H1 (cell line): ENCODE measurements at regions not wholly inside any gene's neighbourhood (a gene's known extent, or its start where the extent isn't known, plus 50 kb on each side); places are given as distances from the start of the nearest gene placed in this dataset.

Source experiments
- CTCF ChIA-PET: fragments of 300-600 bp; sonication (Branson Sonifier 250); formaldehyde crosslinking; loops from one replicate; lab custom pipeline; 2021; ENCODE audit not compliant: partially characterized antibody; lab: Charles Lee
- POLR2A ChIA-PET: fragments of 300-600 bp; sonication (Branson Sonifier 250); formaldehyde crosslinking; loops from one replicate; lab custom pipeline; 2021; ENCODE audit warnings: inconsistent platforms; ENCODE audit not compliant: partially characterized antibody; lab: Charles Lee
- DNase-seq, 2 experiments: peaks; one replicate each; pipeline versions ENCODE4 v3.0.0 to v3.0.0-alpha.2; 2010 to 2022; ENCODE audit warnings: low spot score in 2 of 2, low read depth in 1 of 2, mixed read lengths in 1 of 2
- FAIRE-seq: peaks from 2 replicates; lab custom pipeline; 2011; peaks lifted over from hg19 to GRCh38; lab: Jason Lieb, UNC
- H2AFZ ChIP-seq: 2 replicates; pipeline ENCODE4 v1.8.1; 2012; ENCODE audit warnings: low read length, inconsistent platforms
- H2AK5ac ChIP-seq: 2 replicates; pipeline ENCODE4 v1.6.1; 2013; ENCODE audit warnings: low read depth, low read length
- H2BK120ac ChIP-seq: replicated peaks from 2 replicates; pipeline ENCODE3; 2013; ENCODE audit warnings: low read depth, low read length, inconsistent platforms
- H2BK12ac ChIP-seq: 2 replicates; pipeline ENCODE4 v1.6.1; 2013; ENCODE audit warnings: low read depth, low read length
- H2BK15ac ChIP-seq: 2 replicates; pipeline ENCODE4 v1.6.1; 2013; ENCODE audit warnings: low read length
- H2BK20ac ChIP-seq: 2 replicates; pipeline ENCODE4 v1.6.1; 2013; ENCODE audit warnings: low read length
- H2BK5ac ChIP-seq: 2 replicates; pipeline ENCODE4 v1.6.1; 2013; ENCODE audit warnings: low read depth, low read length
- H3K14ac ChIP-seq: 2 replicates; pipeline ENCODE4 v1.6.1; 2013; ENCODE audit warnings: inconsistent platforms; ENCODE audit not compliant: insufficient read length
- H3K18ac ChIP-seq: 2 replicates; pipeline ENCODE4 v1.6.1; 2013; ENCODE audit warnings: low read length; ENCODE audit errors: extremely low read depth
- H3K23ac ChIP-seq: 2 replicates; pipeline ENCODE4 v1.6.1; 2013; ENCODE audit warnings: inconsistent platforms; ENCODE audit not compliant: insufficient read length
- H3K23me2 ChIP-seq: 2 replicates; pipeline ENCODE4 v1.6.1; 2013; ENCODE audit warnings: low read depth, low read length
- H3K27ac ChIP-seq: 2 replicates; pipeline ENCODE4 v1.6.1; 2011; ENCODE audit warnings: low read depth, low read length, inconsistent platforms
- H3K27me3 ChIP-seq, 4 experiments: replicated peaks in 1 of 4; 1 replicate in 1 of 4; 2 replicates in 3 of 4; pipeline versions ENCODE4 v1.6.1 to v1.8.1; 2011 to 2013; ENCODE audit warnings: low read length in 3 of 4, mild to moderate bottlenecking in 3 of 4, inconsistent platforms in 2 of 4, mixed read lengths in 2 of 4, moderate library complexity in 1 of 4; ENCODE audit not compliant: control insufficient read depth in 3 of 4, insufficient read depth in 3 of 4; ENCODE audit errors: extremely low read depth in 1 of 4
- H3K36me3 ChIP-seq, 4 experiments: 2 replicates each; pipeline versions ENCODE4 v1.6.1 to v1.8.1; 2011 to 2013; ENCODE audit warnings: mild to moderate bottlenecking in 4 of 4, low read length in 3 of 4, moderate library complexity in 2 of 4, control low read depth in 1 of 4, inconsistent platforms in 1 of 4; ENCODE audit not compliant: insufficient read depth in 4 of 4, control insufficient read depth in 2 of 4
- H3K4ac ChIP-seq: replicated peaks from 2 replicates; pipeline ENCODE3; 2013; ENCODE audit warnings: low read length, low read depth, mixed read lengths, inconsistent platforms; ENCODE audit not compliant: insufficient read length
- H3K4me1 ChIP-seq, 4 experiments: replicated peaks in 1 of 4; 1 replicate in 1 of 4; 2 replicates in 3 of 4; pipeline versions ENCODE4 v1.6.1 to v1.8.1; 2011 to 2013; ENCODE audit warnings: low read length in 3 of 4, inconsistent platforms in 2 of 4, mixed read lengths in 1 of 4; ENCODE audit not compliant: insufficient read depth in 4 of 4, control insufficient read depth in 3 of 4
- H3K4me2 ChIP-seq, 2 experiments: 2 replicates each; pipeline versions ENCODE4 v1.6.1 to v1.8.1; 2011 to 2013; ENCODE audit warnings: low read depth in 2 of 2, low read length in 2 of 2, control low read depth in 1 of 2, inconsistent platforms in 1 of 2, mild to moderate bottlenecking in 1 of 2; ENCODE audit not compliant: insufficient read depth in 1 of 2
- H3K4me3 ChIP-seq, 4 experiments: fragments of 200-600, 300-600 bp in 1 of 4; sonication (generic), shearing (Covaris generic), sonication (Bioruptor Twin) in 1 of 4; 2 replicates each; pipeline versions ENCODE4 v1.5.1 to v1.8.1; 2011 to 2016; ENCODE audit warnings: low read length in 4 of 4, low read depth in 3 of 4, control low read depth in 2 of 4, inconsistent platforms in 2 of 4, mild to moderate bottlenecking in 2 of 4, mixed read lengths in 1 of 4, moderate library complexity in 1 of 4; ENCODE audit not compliant: insufficient read depth in 2 of 4; ENCODE audit errors: extremely low read depth in 1 of 4
- H3K56ac ChIP-seq: replicated peaks from 2 replicates; pipeline ENCODE3; 2013; ENCODE audit warnings: low read depth, mild to moderate bottlenecking, mixed read lengths, low read length, inconsistent platforms; ENCODE audit not compliant: insufficient read length
- H3K79me1 ChIP-seq: 2 replicates; pipeline ENCODE4 v1.6.1; 2013; ENCODE audit warnings: low read depth, low read length, control low read depth
- H3K79me2 ChIP-seq, 2 experiments: 2 replicates each; pipeline versions ENCODE4 v1.6.1 to v1.8.1; 2012 to 2013; ENCODE audit warnings: low read length in 2 of 2, mild to moderate bottlenecking in 2 of 2, inconsistent platforms in 1 of 2; ENCODE audit not compliant: insufficient read depth in 2 of 2, control insufficient read depth in 1 of 2
- H3K9ac ChIP-seq, 4 experiments: replicated peaks in 1 of 4; 1 replicate in 1 of 4; 2 replicates in 3 of 4; pipeline versions ENCODE4 v1.6.1 to v1.8.1; 2011 to 2013; ENCODE audit warnings: low read depth in 3 of 4, low read length in 3 of 4, control low read depth in 2 of 4, mild to moderate bottlenecking in 2 of 4, moderate library complexity in 2 of 4, inconsistent platforms in 1 of 4; ENCODE audit errors: extremely low read depth in 1 of 4
- H3K9me3 ChIP-seq, 2 experiments: 2 replicates each; pipeline versions ENCODE4 v1.6.1 to v1.8.1; 2012 to 2013; ENCODE audit warnings: mild to moderate bottlenecking in 2 of 2, moderate library complexity in 2 of 2, control low read depth in 1 of 2, inconsistent platforms in 1 of 2, low read depth in 1 of 2, low read length in 1 of 2, mixed read lengths in 1 of 2; ENCODE audit not compliant: insufficient read depth in 2 of 2
- H4K20me1 ChIP-seq, 2 experiments: replicated peaks in 1 of 2; 2 replicates each; pipeline versions ENCODE3 to v1.8.1; 2011 to 2013; ENCODE audit warnings: inconsistent platforms in 2 of 2, low read length in 2 of 2, mild to moderate bottlenecking in 1 of 2; ENCODE audit not compliant: insufficient read depth in 2 of 2, control insufficient read depth in 1 of 2
- H4K5ac ChIP-seq: 2 replicates; pipeline ENCODE4 v1.6.1; 2013; ENCODE audit warnings: low read length, low read depth, mixed read lengths, inconsistent platforms; ENCODE audit not compliant: insufficient read length
- H4K8ac ChIP-seq: 2 replicates; pipeline ENCODE4 v1.8.0; 2013; ENCODE audit warnings: mild to moderate bottlenecking, moderate library complexity, low read length, inconsistent platforms; ENCODE audit not compliant: insufficient read depth; ENCODE audit errors: extremely low read depth
- H4K91ac ChIP-seq: replicated peaks from 2 replicates; pipeline ENCODE3; 2013; ENCODE audit warnings: low read length, mixed read lengths, inconsistent platforms; ENCODE audit not compliant: insufficient read length
- CBX8 ChIP-seq: fragments of 300-800, 300-1000 bp; sonication (generic); IDR thresholded peaks from 2 replicates; pipeline ENCODE4 v1.7.1; 2016; ENCODE audit warnings: low read depth, low read length, borderline replicate concordance
- WGBS, 2 experiments: shearing (Covaris generic) in 1 of 2; methylation state at CpG; one replicate each; pipeline versions ENCODE4 v1.1.6 to v1.1.7; 2013 to 2015; ENCODE audit warnings: low lambda C conversion rate in 2 of 2, mixed read lengths in 2 of 2, inconsistent platforms in 1 of 2, low coverage in 1 of 2, missing lambda C conversion rate in 1 of 2; ENCODE audit not compliant: insufficient replicate concordance in 2 of 2, insufficient coverage in 1 of 2, insufficient read length in 1 of 2; ENCODE audit errors: extremely low coverage in 1 of 2, missing lambda C conversion rate in 1 of 2; 5-methylcytosine and 5-hydroxymethylcytosine counted together

- ChIA-PET CTCF (no interaction called here), POLR2A (no interaction called here)
- no peak overlapping the region for H3K27ac ChIP-seq
Observed at GRCh38 chr10:10816447-10816846, 201.2 kb upstream of the CELF2 start.

More at GRCh38 chr10:10816447-10816846, 201.2 kb upstream of the CELF2 start:
- no peak overlapping the region for H3K23ac ChIP-seq
- no peak overlapping the region for H3K4ac ChIP-seq
- H4K91ac ChIP-seq: no peak overlapping the region
- no peak for DNase-seq
- H2AK5ac ChIP-seq: no peak overlapping the region
- H2BK20ac ChIP-seq: no peak overlapping the region
- no peak overlapping the region for H3K4me2 ChIP-seq
- no peaks in the 10 kb centered on the region for H3K36me3 ChIP-seq
- no peak overlapping the region for H3K9ac ChIP-seq
- no peaks in the 10 kb centered on the region for H3K4me1 ChIP-seq
- H4K8ac ChIP-seq: no peak overlapping the region
- no peaks in the 10 kb centered on the region for H3K27me3 ChIP-seq
- no peaks in the 10 kb centered on the region for H3K79me1 ChIP-seq
- H3K23me2 ChIP-seq: no peaks in the 10 kb centered on the region
- H2BK5ac ChIP-seq: no peak overlapping the region
- no peak overlapping the region for H4K5ac ChIP-seq
- H4K20me1 ChIP-seq: no peaks in the 10 kb centered on the region
- H2BK12ac ChIP-seq: no peak overlapping the region
- no peak overlapping the region for H3K56ac ChIP-seq
- TF ChIP-seq CBX8: no peak
- TF ChIP-seq, all 59 proteins: peak for 0
- no peak overlapping the region for H3K4me3 ChIP-seq
- no peak for FAIRE-seq
- H2BK15ac ChIP-seq: no peak overlapping the region
- H3K9me3 ChIP-seq: peaks cover 3 to 11% of the 10 kb centered on the region in 2 experiments; a peak in 2 of 4 replicates
- no peak overlapping the region for H2BK120ac ChIP-seq
- H3K18ac ChIP-seq: no peak overlapping the region
- no peak overlapping the region for H2AFZ ChIP-seq
- H3K79me2 ChIP-seq: no peaks in the 10 kb centered on the region
- WGBS, 2 experiments: 86% methylated on average over 2 of the region's 2 CpGs; no CpG with 5 or more reads in 1 of the 2 experiments
- H3K14ac ChIP-seq: no peak overlapping the region
